ENCODE measurements at regions not wholly inside any gene's neighbourhood (a gene's known extent, or its start where the extent isn't known, plus 50 kb on each side); places are given as distances from the start of the nearest gene placed in this dataset.

DNA sequence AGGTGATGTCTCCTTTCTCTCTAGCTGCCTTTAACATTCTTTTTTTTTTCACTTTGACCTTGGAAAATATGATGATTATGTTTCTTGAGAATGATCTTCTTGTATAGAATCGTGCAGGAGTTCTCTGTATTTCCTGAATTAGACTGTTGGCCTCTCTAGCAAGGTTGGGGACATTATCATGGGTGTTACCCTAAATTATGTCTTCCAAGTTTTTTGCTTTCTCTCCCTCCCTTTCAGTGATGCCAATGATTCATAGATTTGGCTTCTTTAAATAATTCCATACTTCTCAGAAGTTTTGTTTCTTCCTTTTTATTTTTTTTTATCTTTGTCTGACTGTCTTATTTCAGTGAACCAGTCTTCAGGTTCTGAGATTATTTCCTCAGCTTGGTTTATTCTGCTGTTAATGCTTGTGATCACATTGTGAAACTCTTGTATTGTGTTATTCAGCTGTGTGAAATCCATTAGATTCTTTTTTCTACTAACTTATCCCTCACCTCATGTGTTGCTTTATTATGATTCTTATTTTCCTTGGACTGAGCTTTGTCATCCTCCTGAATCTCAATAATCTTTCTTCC lies 268.4 kb upstream of the NRIP1 start:
- TF ChIP-seq, protein P1, sequence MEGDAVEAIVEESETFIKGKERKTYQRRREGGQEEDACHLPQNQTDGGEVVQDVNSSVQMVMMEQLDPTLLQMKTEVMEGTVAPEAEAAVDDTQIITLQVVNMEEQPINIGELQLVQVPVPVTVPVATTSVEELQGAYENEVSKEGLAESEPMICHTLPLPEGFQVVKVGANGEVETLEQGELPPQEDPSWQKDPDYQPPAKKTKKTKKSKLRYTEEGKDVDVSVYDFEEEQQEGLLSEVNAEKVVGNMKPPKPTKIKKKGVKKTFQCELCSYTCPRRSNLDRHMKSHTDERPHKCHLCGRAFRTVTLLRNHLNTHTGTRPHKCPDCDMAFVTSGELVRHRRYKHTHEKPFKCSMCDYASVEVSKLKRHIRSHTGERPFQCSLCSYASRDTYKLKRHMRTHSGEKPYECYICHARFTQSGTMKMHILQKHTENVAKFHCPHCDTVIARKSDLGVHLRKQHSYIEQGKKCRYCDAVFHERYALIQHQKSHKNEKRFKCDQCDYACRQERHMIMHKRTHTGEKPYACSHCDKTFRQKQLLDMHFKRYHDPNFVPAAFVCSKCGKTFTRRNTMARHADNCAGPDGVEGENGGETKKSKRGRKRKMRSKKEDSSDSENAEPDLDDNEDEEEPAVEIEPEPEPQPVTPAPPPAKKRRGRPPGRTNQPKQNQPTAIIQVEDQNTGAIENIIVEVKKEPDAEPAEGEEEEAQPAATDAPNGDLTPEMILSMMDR (IDR thresholded peaks at IDR 0.05): no peak
- TF ChIP-seq POLR2A (IDR thresholded peaks at IDR 0.05) (no peak), EP300 (IDR thresholded peaks at IDR 0.05) (no peak), POLR2AphosphoS5 (IDR thresholded peaks at IDR 0.05) (no peak)

Measured in suprapubic skin (tissue), 4 donors.